Stimulated activated CD4-positive, alpha-beta T cell treated with anti-CD3 and anti-CD28 coated beads, Interleukin-4, amount 100 ng/mL, for 48 hours (primary cell): ENCODE measurements at regions not wholly inside any gene's neighbourhood (a gene's known extent, or its start where the extent isn't known, plus 50 kb on each side); places are given as distances from the start of the nearest gene placed in this dataset.
"Not testable (repeated sequence)": the region's sequence is repeated elsewhere in the genome, so short reads cannot be mapped to it uniquely, and the experiment has no call there.

Experiments used
- DNase-seq, 2 donors: peaks; one replicate each; pipeline ENCODE4 v3.0.0-alpha.2; 2020; ENCODE audit warnings: low read depth in 2 of 2

GRCh38 chr6:6863970-6864639 lies 243.7 kb upstream of the RREB1 start:
- DNase-seq: no peak

- no peak for DNase-seq
Observed at GRCh38 chr6:6865611-6866010, 242.2 kb upstream of the RREB1 start.

GRCh38 chr6:6866656-6867403 lies 240.9 kb upstream of the RREB1 start:
- no peak for DNase-seq

GRCh38 chr6:6867404-6867799 lies 240.4 kb upstream of the RREB1 start:
- DNase-seq: no peak

- no peak for DNase-seq
Observed at GRCh38 chr6:6869094-6869493, 238.7 kb upstream of the RREB1 start.

GRCh38 chr6:6870921-6871320 lies 236.8 kb upstream of the RREB1 start:
- DNase-seq: no peak

GRCh38 chr6:6872459-6873344 lies 235.1 kb upstream of the RREB1 start:
- DNase-seq: no peak

GRCh38 chr6:6873778-6874177 lies 234.0 kb upstream of the RREB1 start:
- no peak for DNase-seq

GRCh38 chr6:6875818-6876470 lies 231.8 kb upstream of the RREB1 start:
- no peak for DNase-seq

- not testable (repeated sequence) for DNase-seq
Observed at GRCh38 chr6:6877792-6878191, 230.0 kb upstream of the RREB1 start.

- DNase-seq: no peak
Observed at GRCh38 chr6:6878887-6879585, 228.7 kb upstream of the RREB1 start.

GRCh38 chr6:6879586-6879974 lies 228.2 kb upstream of the RREB1 start:
- not testable (repeated sequence) for DNase-seq

- no peak for DNase-seq
Observed at GRCh38 chr6:6880745-6881437, 226.9 kb upstream of the RREB1 start.

GRCh38 chr6:6881438-6882225 lies 226.1 kb upstream of the RREB1 start:
- DNase-seq: no peak

GRCh38 chr6:6882592-6882991 lies 225.2 kb upstream of the RREB1 start:
- no peak for DNase-seq

GRCh38 chr6:6883011-6883410 lies 224.8 kb upstream of the RREB1 start:
- no peak for DNase-seq

- DNase-seq: no peak
Observed at GRCh38 chr6:6884193-6884627, 223.6 kb upstream of the RREB1 start.

GRCh38 chr6:6884916-6885315 lies 222.8 kb upstream of the RREB1 start:
- no peak for DNase-seq

GRCh38 chr6:6885521-6886170 lies 222.1 kb upstream of the RREB1 start:
- no peak for DNase-seq
